CD4-positive, alpha-beta T cell treated with Interleukin-12 subunit alpha and Interleukin-12 subunit beta, for 1 hour (primary cell): ENCODE measurements at regions not wholly inside any gene's neighbourhood (a gene's known extent, or its start where the extent isn't known, plus 50 kb on each side); places are given as distances from the start of the nearest gene placed in this dataset.
"Not testable (repeated sequence)": the region's sequence is repeated elsewhere in the genome, so short reads cannot be mapped to it uniquely, and the experiment has no call there.

Experiments
- DNase-seq: peaks from one replicate; pipeline ENCODE4 v3.0.0-alpha.2; 2020

DNA sequence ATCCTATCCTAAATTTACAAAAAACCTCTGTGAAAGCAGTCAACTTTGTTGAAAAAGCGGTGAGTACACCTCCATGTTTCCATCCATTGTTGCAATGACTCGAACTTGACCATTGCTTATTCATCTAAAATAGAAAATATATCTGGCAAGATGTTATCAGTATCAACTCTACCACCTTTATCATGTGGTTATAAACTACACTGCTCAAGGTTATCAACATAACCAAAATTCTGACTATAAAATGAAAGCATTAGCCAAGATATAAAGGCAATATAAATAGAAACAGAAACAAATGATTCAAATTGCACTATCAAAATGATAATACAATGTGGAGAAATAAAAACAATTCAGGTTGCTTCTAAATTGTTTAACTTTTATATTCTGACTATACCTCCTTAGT is 150.0 kb downstream of the AVL9 start:
- not testable (repeated sequence) for DNase-seq

DNA sequence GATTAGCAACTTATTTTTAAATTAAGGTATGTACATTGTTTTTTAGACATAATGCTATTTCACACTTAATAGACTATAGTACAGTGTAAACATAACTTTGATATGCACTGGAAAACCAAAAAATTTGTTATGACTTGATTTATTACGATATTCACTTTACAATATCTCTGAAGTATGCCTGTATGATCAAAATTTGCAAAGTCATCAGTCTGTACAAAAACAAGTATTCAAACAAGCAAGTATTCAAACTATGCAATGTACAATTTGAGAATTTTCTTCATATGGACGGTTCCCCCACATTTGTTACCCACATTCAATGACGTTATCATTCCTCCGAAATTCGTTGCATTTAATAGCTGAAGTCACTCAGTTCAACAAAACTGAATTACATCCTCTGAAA is 147.9 kb downstream of the AVL9 start:
- DNase-seq: no peak

DNA sequence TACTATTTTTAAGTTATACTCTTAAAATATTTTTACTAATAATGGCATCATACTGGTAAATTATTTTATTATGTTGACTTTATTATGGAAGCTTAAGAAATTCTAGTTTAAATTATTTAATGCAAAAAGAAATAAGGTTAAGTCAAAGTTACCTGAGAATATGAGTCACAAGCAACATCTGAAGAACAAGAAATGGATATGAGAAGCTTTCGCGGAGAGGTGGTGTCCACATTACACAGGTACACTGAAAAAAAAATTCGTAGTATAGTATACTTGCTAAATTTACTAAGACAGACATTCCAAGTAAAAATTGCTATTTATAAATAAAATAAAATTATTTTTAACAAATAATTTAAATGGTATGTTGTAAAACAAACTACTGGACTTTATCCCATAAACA is 143.8 kb downstream of the AVL9 start:
- DNase-seq: no peak

DNA sequence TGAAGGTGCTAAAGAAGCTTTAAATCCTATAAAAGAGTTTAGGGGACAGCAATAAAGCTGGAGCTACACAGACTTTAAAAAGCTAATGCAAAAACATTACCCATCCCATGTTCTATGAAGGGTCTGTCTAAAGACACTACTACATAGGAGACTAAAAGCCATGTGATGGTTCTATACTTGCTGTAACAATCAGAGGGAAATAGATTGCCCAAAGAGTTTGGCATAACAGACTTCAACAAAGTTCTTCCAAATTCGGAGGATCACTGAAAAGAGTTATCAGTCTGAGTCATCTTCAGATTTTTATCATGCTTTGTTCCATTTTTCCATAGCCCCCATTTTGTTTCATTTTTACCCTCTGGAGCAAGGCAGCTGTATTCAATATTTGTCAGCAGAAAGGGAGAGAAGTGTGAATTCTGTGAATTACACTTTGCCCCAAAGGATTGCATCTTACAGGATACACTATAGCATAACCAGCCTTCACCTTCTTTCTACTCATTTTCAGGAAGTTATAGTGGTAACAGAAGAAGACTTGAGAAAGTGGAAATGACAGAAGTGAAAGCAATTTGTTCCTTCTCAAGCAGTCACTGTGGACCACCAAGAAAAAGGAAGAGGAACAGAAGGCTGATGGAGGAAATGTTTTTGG is 143.3 kb downstream of the AVL9 start:
- not testable (repeated sequence) for DNase-seq
